ENCODE measurements at regions not wholly inside any gene's neighbourhood (a gene's known extent, or its start where the extent isn't known, plus 50 kb on each side); places are given as distances from the start of the nearest gene placed in this dataset.

- no peak for TF ChIP-seq CTCF (IDR thresholded peaks at IDR 0.05; ENCODE audit: low read depth, low read length, missing input control)
- TF ChIP-seq GABPA (IDR thresholded peaks at IDR 0.05 in 1 of 2, conservative IDR thresholded peaks at IDR 0.05 in 1 of 2): no peak
- TF ChIP-seq MAX (IDR thresholded peaks at IDR 0.05): no peak
- TF ChIP-seq EGR1 (IDR thresholded peaks at IDR 0.05; ENCODE audit: low read depth in 2 of 2): no peak
- no peak for TF ChIP-seq HNF4A (conservative IDR thresholded peaks at IDR 0.05)
- TF ChIP-seq FOXA1 (IDR thresholded peaks at IDR 0.05): no peak
- TF ChIP-seq RXRA (IDR thresholded peaks at IDR 0.05): no peak
- no peak for TF ChIP-seq RAD21 (IDR thresholded peaks at IDR 0.05)
- no peak for TF ChIP-seq REST (IDR thresholded peaks at IDR 0.05)
- TF ChIP-seq TAF1 (conservative IDR thresholded peaks at IDR 0.05): no peak
- TF ChIP-seq YY1 (IDR thresholded peaks at IDR 0.05): no peak
These were observed 100.3 kb downstream of the PTCSC3 start for GRCh38 chr14:36076197-36076596.
